ENCODE measurements at regions not wholly inside any gene's neighbourhood (a gene's known extent, or its start where the extent isn't known, plus 50 kb on each side); places are given as distances from the start of the nearest gene placed in this dataset.

DNA sequence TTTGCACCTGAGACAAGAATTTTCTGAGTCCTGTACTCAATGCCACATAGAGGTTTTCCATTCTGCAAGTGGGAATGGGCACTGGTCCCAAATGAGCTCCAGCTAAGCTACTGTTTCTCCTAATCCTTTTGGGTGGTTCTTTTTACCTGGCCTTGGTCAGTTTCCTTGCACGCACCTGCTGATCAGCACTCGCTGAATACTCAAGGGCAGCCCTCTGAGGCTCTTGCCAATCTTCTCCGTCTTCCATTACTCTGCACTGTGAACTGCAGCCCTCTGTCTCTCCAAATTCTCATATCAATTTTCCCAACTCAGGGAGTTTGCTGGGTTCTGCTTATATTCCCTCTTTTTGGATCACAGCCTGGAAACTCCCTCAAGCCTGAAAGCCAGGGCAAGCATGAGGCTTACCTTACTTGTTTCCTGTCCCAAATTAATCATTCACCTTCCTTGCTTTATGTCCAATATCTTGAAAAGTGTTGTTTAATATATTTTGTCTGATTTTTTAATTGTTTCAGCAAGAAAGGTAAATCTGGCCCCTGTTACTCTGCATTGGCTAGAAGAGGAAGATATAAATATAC is 138.0 kb upstream of the TBX18 start:
- ChIA-PET POLR2A (ENCODE audit: unreplicated experiment) (no interaction called here), CTCF (no interaction called here)
- in situ Hi-C loops (cut with MboI; ENCODE audit: low sequenced_read_pairs) (no loop called here), dilution Hi-C loops (cut with HindIII; ENCODE audit: low sequenced_read_pairs, unreplicated experiment) (no loop called here), intact Hi-C loops (cut with micrococcal nuclease) (no loop called here)
- no peak overlapping the region for H2AK9ac ChIP-seq (replicated peaks; ENCODE audit: low read depth, low read length, poor library complexity)
- H3K23ac ChIP-seq (ENCODE audit: low read depth, low read length) = no peak overlapping the region
- no TSS peak for BruUV-seq (replicated peaks)
- ATAC-seq (ENCODE audit: low read depth) = no peak
- no peak overlapping the region for H4K91ac ChIP-seq (ENCODE audit: insufficient read depth, low read depth, low read length)
- no peak for DNase-seq
- no peak overlapping the region for H3K18ac ChIP-seq (ENCODE audit: low read depth, low read length)
- 50% methylated on average over 3 of the region's 3 CpGs; no CpG with 5 or more reads in 1 of the 2 experiments for WGBS, 2 experiments (ENCODE audit: extremely low coverage in 2 of 2, insufficient read length in 1 of 2)
- H3K4me2 ChIP-seq (ENCODE audit: low read depth, low read length) = no peak overlapping the region
- H3K9ac ChIP-seq (ENCODE audit: low read depth, low read length) = no peak overlapping the region
- no peaks in the 10 kb centered on the region for H3K9me3 ChIP-seq (ENCODE audit: control insufficient read depth, insufficient read depth, low read length)
- H3K56ac ChIP-seq (ENCODE audit: extremely low read depth, insufficient read depth, low read length) = no peak overlapping the region
- H3K4me1 ChIP-seq (ENCODE audit: control insufficient read depth, insufficient read depth, low read length) = no peaks in the 10 kb centered on the region
- H3K9me1 ChIP-seq (ENCODE audit: insufficient read depth, low read length) = no peaks in the 10 kb centered on the region
- no peak overlapping the region for H3K14ac ChIP-seq (replicated peaks; ENCODE audit: low read depth, low read length)
- no peak overlapping the region for H4K8ac ChIP-seq (ENCODE audit: low read depth in 2 of 2, low read length in 2 of 2)
- no peak overlapping the region for H2AK5ac ChIP-seq (ENCODE audit: low read depth, low read length)
- H3K4me3 ChIP-seq (ENCODE audit: insufficient read depth, low read depth, low read length) = no peak overlapping the region
- H2BK5ac ChIP-seq (ENCODE audit: low read depth, low read length, poor library complexity, severe bottlenecking) = no peak overlapping the region
- no peaks in the 10 kb centered on the region for H3K36me3 ChIP-seq (ENCODE audit: control insufficient read depth, insufficient read depth, low read length)
- no peak overlapping the region for H2BK120ac ChIP-seq (ENCODE audit: low read depth, low read length)
- H4K20me1 ChIP-seq (ENCODE audit: insufficient read depth, low read length) = no peaks in the 10 kb centered on the region
- TF ChIP-seq RAD21 (IDR thresholded peaks at IDR 0.05; ENCODE audit: low read length) = no peak
- no peak overlapping the region for H2BK15ac ChIP-seq (ENCODE audit: low read depth, low read length)
- no peak overlapping the region for H2BK20ac ChIP-seq (ENCODE audit: low read depth, low read length)
- no peak overlapping the region for H3K27ac ChIP-seq (ENCODE audit: insufficient read depth, low read length)
- no peak overlapping the region for H4K5ac ChIP-seq (ENCODE audit: low read depth, low read length)
- H3K79me1 ChIP-seq (ENCODE audit: low read depth in 1 of 2, low read length in 2 of 2) = no peaks in the 10 kb centered on the region
- H3K4ac ChIP-seq (ENCODE audit: low read depth, low read length) = no peak overlapping the region
- no peaks in the 10 kb centered on the region for H3K27me3 ChIP-seq (ENCODE audit: control insufficient read depth, insufficient read depth, low read length)
- no peak overlapping the region for H2AFZ ChIP-seq (replicated peaks; ENCODE audit: low read length, poor library complexity)

Measured in IMR-90 (cell line).